Endothelial cell (in vitro differentiated cells): ENCODE measurements at regions not wholly inside any gene's neighbourhood (a gene's known extent, or its start where the extent isn't known, plus 50 kb on each side); places are given as distances from the start of the nearest gene placed in this dataset.

Experiments used
- DNase-seq: peaks from one replicate; pipeline ENCODE4 v3.0.0; 2021; ENCODE audit warnings: low spot score
- H3K27ac Mint-ChIP-seq: one replicate; pipeline ENCODE4 v1.8.0; 2021; ENCODE audit warnings: mixed read lengths, inconsistent platforms; ENCODE audit not compliant: unreplicated experiment
- H3K27me3 Mint-ChIP-seq: one replicate; pipeline ENCODE4 v1.8.0; 2021; ENCODE audit warnings: mild to moderate bottlenecking, moderate library complexity, mixed read lengths, inconsistent platforms; ENCODE audit not compliant: unreplicated experiment
- H3K36me3 Mint-ChIP-seq: one replicate; pipeline ENCODE4 v1.8.0; 2021; ENCODE audit warnings: mild to moderate bottlenecking, low read depth, mixed read lengths, inconsistent platforms; ENCODE audit not compliant: unreplicated experiment
- H3K4me1 Mint-ChIP-seq: one replicate; pipeline ENCODE4 v1.8.0; 2021; ENCODE audit warnings: mild to moderate bottlenecking, mixed read lengths, inconsistent platforms; ENCODE audit not compliant: unreplicated experiment
- H3K4me3 Mint-ChIP-seq: one replicate; pipeline ENCODE4 v1.8.0; 2021; ENCODE audit warnings: mild to moderate bottlenecking, mixed read lengths, inconsistent platforms; ENCODE audit not compliant: unreplicated experiment
- H3K9me3 Mint-ChIP-seq: one replicate; pipeline ENCODE4 v1.8.0; 2021; ENCODE audit warnings: mixed read lengths, inconsistent platforms; ENCODE audit not compliant: unreplicated experiment
- TF ChIP-seq, protein P1 (sequence below): fragments of 200-600 bp; sonication (generic); IDR thresholded peaks from one replicate; pipeline ENCODE4 v1.5.0; 2021; ENCODE audit warnings: antibody characterized with exemption; ENCODE audit not compliant: unreplicated experiment

DNA sequence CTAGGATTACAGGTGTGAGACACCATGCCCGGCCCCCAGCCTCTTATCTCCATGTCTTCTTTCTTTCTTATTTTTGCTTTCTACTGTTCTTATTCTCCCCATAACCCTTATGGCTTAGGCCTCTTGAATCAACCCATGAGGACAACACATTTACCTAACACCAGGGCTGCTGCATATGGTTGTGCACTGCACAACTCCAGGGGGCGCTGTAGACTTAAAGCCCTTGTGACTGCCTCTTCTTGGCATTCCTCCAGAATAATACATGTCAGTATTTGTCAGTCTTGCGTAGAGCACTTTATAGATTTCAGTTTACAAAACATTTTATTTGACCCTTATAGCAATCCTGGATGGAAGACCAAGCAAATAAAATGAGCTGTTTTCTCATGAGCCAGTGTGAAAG is 225.0 kb upstream of the SALL1 start:
- TF ChIP-seq, protein P1, sequence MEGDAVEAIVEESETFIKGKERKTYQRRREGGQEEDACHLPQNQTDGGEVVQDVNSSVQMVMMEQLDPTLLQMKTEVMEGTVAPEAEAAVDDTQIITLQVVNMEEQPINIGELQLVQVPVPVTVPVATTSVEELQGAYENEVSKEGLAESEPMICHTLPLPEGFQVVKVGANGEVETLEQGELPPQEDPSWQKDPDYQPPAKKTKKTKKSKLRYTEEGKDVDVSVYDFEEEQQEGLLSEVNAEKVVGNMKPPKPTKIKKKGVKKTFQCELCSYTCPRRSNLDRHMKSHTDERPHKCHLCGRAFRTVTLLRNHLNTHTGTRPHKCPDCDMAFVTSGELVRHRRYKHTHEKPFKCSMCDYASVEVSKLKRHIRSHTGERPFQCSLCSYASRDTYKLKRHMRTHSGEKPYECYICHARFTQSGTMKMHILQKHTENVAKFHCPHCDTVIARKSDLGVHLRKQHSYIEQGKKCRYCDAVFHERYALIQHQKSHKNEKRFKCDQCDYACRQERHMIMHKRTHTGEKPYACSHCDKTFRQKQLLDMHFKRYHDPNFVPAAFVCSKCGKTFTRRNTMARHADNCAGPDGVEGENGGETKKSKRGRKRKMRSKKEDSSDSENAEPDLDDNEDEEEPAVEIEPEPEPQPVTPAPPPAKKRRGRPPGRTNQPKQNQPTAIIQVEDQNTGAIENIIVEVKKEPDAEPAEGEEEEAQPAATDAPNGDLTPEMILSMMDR = no peak
- Mint-ChIP-seq H3K27ac (no peak overlapping the region), H3K36me3 (no peaks in the 10 kb centered on the region), H3K4me3 (no peak overlapping the region), H3K9me3 (no peaks in the 10 kb centered on the region), H3K27me3 (no peaks in the 10 kb centered on the region), H3K4me1 (peaks cover 3% of the 10 kb centered on the region)
- DNase-seq = no peak

DNA sequence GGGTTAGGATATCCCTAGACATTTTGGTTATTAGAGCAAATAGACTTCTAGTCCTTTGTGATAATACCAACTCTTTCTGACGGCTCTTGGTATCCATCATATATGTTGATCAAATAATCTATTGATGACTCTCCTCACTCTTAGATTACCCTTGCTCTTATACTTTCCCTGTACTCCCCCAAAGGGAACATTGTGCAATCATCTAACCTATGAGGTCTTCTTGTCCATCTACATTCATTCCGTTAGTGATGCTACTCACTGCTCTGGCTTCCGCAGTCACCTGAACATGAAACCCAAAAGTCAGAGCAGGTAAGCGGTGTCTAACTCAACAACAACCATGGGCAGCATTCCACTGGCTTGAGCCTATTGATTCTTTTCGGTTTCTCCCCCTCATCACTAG is 223.7 kb upstream of the SALL1 start:
- peaks cover 3% of the 10 kb centered on the region for H3K4me1 Mint-ChIP-seq
- H3K27ac Mint-ChIP-seq = no peak overlapping the region
- H3K4me3 Mint-ChIP-seq = no peak overlapping the region
- no peaks in the 10 kb centered on the region for H3K36me3 Mint-ChIP-seq
- TF ChIP-seq, protein P1 = no peak
- no peaks in the 10 kb centered on the region for H3K27me3 Mint-ChIP-seq
- no peaks in the 10 kb centered on the region for H3K9me3 Mint-ChIP-seq
- DNase-seq = no peak

DNA sequence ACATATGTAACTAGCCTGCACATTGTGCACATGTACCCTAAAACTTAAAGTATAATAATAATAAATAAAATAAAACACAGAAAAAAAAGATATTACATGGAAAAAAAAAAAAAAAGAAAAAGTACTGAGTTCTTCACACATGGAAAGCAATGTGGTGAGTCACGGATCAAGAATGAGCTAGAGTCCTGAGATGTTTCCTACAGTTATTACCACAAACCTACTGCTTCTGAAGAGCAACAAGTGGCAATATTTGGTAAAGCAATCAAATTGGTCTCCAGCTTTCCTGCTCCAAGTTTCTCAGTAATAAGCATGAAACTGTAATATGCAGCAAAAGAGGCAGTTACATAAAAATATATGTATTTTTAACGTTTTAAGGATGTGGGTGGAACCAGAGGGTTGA is 223.3 kb upstream of the SALL1 start:
- no peaks in the 10 kb centered on the region for H3K36me3 Mint-ChIP-seq
- no peaks in the 10 kb centered on the region for H3K27me3 Mint-ChIP-seq
- H3K9me3 Mint-ChIP-seq = no peaks in the 10 kb centered on the region
- peaks cover 3% of the 10 kb centered on the region for H3K4me1 Mint-ChIP-seq
- H3K27ac Mint-ChIP-seq = no peak overlapping the region
- TF ChIP-seq, protein P1 = no peak
- H3K4me3 Mint-ChIP-seq = no peak overlapping the region
- no peak for DNase-seq

DNA sequence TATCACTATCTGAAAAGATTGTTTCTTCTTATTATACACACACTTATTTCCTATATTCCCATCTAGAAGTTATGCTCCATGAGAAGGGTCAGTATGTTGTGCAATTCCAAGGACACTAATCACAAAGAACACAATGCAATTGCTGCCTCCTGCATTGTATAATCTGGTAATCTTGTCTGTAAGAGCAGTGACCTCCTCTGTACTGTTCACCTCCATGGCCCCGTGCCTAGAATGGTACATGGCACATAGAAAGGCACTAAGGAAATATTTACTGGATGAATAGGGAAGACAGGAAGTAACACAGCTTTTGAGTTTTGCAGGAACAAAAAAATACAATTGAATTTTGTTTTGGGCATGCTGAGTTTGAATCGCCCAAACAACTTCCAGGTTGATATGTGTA is 214.6 kb upstream of the SALL1 start:
- TF ChIP-seq, protein P1 = no peak
- no peak for DNase-seq
- H3K4me3 Mint-ChIP-seq = no peak overlapping the region
- no peaks in the 10 kb centered on the region for H3K27me3 Mint-ChIP-seq
- H3K36me3 Mint-ChIP-seq = no peaks in the 10 kb centered on the region
- no peak overlapping the region for H3K27ac Mint-ChIP-seq
- H3K9me3 Mint-ChIP-seq = no peaks in the 10 kb centered on the region
- no peaks in the 10 kb centered on the region for H3K4me1 Mint-ChIP-seq

DNA sequence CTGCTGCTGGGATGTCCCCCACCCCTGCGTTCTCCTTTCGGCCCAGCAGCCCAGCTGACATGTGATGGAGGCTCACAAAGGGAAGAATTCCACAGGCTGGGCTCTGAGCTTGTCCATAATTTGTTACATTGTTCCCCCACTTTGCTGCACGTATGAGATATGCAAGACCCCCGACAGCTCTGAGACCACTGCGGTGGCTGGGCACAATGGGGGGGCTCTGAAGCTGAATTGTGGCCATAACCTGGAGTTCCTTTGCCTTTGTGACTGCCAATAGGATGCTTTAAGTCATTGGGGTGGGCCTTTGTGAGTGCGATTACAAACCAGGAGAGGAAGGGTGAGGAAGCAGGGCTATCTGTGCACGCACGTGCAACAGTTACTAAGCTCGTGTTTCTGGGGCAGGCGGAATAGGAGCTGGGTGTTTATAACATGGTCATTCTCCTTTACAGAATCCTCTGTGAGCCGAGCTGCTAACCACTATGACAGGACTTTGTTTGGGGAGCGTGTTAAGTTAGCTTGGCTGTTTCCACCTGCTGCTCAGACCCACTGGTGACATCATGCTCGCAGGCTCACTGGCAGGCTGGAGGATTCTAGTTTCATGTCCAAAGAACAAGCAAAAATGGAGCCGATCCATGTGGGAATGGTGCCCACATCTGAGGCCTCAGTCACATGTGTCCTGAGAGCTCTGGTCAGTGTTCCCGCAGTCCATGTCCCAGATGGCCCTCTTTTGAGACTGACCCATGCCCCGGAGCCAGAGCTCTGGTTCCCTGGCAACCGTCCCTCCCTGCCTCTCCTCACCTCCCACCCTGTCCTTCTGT is 208.3 kb upstream of the SALL1 start:
- Mint-ChIP-seq H3K27ac (no peak overlapping the region), H3K27me3 (no peaks in the 10 kb centered on the region), H3K9me3 (no peaks in the 10 kb centered on the region), H3K4me3 (no peak overlapping the region), H3K4me1 (peaks cover 4% of the 10 kb centered on the region), H3K36me3 (no peaks in the 10 kb centered on the region)
- TF ChIP-seq, protein P1 = no peak
- DNase-seq = no peak
